DOHH2 (cell line): ENCODE measurements at regions not wholly inside any gene's neighbourhood (a gene's known extent, or its start where the extent isn't known, plus 50 kb on each side); places are given as distances from the start of the nearest gene placed in this dataset.

Experiments
- H3F3A ChIP-seq: fragments of 200-600 bp; sonication (generic), shearing (Covaris generic); 2 replicates; pipeline ENCODE4 v1.6.0; 2016; ENCODE audit warnings: antibody characterized with exemption, mild to moderate bottlenecking; ENCODE audit not compliant: control insufficient read depth, insufficient read depth
- H3K27ac ChIP-seq: fragments of 200-600 bp; sonication (generic); 2 replicates; pipeline ENCODE4 v1.5.1; 2014; ENCODE audit warnings: low read depth, mild to moderate bottlenecking, low read length, moderate library complexity
- H3K27me3 ChIP-seq: fragments of 200-600 bp; sonication (generic); 2 replicates; pipeline ENCODE4 v1.6.1; 2014; ENCODE audit warnings: mild to moderate bottlenecking, low read length, mixed read lengths; ENCODE audit not compliant: control insufficient read depth
- H3K36me3 ChIP-seq: fragments of 200-600 bp; sonication (generic); 2 replicates; pipeline ENCODE4 v1.6.1; 2014; ENCODE audit warnings: mild to moderate bottlenecking, low read length, moderate library complexity, mixed read lengths; ENCODE audit not compliant: control insufficient read depth
- H3K4me1 ChIP-seq: fragments of 200-600 bp; sonication (generic); 2 replicates; pipeline ENCODE4 v1.6.1; 2014; ENCODE audit warnings: mild to moderate bottlenecking, low read length, mixed read lengths; ENCODE audit not compliant: control insufficient read depth
- H3K4me2 ChIP-seq: fragments of 200-600 bp; sonication (generic); 2 replicates; pipeline ENCODE4 v1.6.0; 2014; ENCODE audit warnings: mild to moderate bottlenecking, low read length, moderate library complexity
- H3K4me3 ChIP-seq: fragments of 200-600 bp; sonication (generic); 2 replicates; pipeline ENCODE4 v1.5.1; 2014; ENCODE audit warnings: mild to moderate bottlenecking, low read length, mixed read lengths
- H3K79me2 ChIP-seq: fragments of 200-600 bp; sonication (generic); 2 replicates; pipeline ENCODE4 v1.6.1; 2014; ENCODE audit warnings: mild to moderate bottlenecking, low read length, mixed read lengths; ENCODE audit not compliant: control insufficient read depth
- H3K9me2 ChIP-seq: fragments of 200-600 bp; sonication (generic); replicated peaks from 2 replicates; pipeline ENCODE4 v1.6.1; 2014; ENCODE audit warnings: mild to moderate bottlenecking, low read length, mixed read lengths; ENCODE audit not compliant: control insufficient read depth
- H3K9me3 ChIP-seq: fragments of 200-600 bp; sonication (generic); 2 replicates; pipeline ENCODE4 v1.6.1; 2014; ENCODE audit warnings: antibody characterized with exemption, low read length, mixed read lengths; ENCODE audit not compliant: control insufficient read depth, insufficient read depth
- H4K20me1 ChIP-seq: fragments of 200-600 bp; sonication (generic); 2 replicates; pipeline ENCODE4 v1.6.0; 2014; ENCODE audit warnings: low read depth, mild to moderate bottlenecking, antibody characterized with exemption, low read length, moderate library complexity; ENCODE audit not compliant: control insufficient read depth, insufficient read depth
- EZH2phosphoT487 ChIP-seq: fragments of 200-600 bp; sonication (generic); IDR thresholded peaks from 2 replicates; pipeline ENCODE4 v1.6.1; 2017; ENCODE audit warnings: borderline replicate concordance, mild to moderate bottlenecking, antibody characterized with exemption, low read length, moderate library complexity, mixed read lengths
- TF ChIP-seq, protein P1 (sequence below): fragments of 200-600 bp; sonication (generic); IDR thresholded peaks from one replicate; pipeline ENCODE4 v1.5.1; 2014; ENCODE audit warnings: antibody characterized with exemption, mild to moderate bottlenecking, low read depth, low read length; ENCODE audit not compliant: poor library complexity, severe bottlenecking

DNA sequence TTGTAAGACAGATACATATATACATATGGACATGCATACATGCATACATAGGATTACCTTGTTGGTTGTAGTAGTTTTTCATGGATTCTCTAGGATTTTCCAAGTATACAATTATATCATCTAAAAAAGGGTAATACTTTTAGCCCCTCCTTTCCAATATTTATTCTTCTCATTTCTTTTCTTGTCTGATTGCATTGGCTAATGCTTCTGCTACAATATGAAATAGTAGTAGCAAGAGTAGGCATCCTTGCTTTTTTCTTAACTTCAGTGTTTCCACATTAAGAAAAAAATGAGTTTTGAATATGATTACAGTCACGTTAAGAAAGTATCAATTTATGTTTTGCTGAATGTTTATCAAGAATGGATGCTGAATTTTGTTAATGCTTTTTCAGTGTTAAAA is 58.0 kb downstream of the RBFOX3 start:
- Histone ChIP-seq H3K27ac (no peak overlapping the region), H3K9me2 (no peaks in the 10 kb centered on the region), H3K27me3 (no peaks in the 10 kb centered on the region), H3K4me3 (no peak overlapping the region), H3K4me2 (no peak overlapping the region), H4K20me1 (no peaks in the 10 kb centered on the region), H3K9me3 (no peaks in the 10 kb centered on the region; the same call in 1 of the 2 replicates), H3K36me3 (no peaks in the 10 kb centered on the region), H3K4me1 (no peaks in the 10 kb centered on the region), H3K79me2 (no peaks in the 10 kb centered on the region), H3F3A (no peaks in the 10 kb centered on the region)
- no peak for TF ChIP-seq EZH2phosphoT487
- TF ChIP-seq, protein P1, sequence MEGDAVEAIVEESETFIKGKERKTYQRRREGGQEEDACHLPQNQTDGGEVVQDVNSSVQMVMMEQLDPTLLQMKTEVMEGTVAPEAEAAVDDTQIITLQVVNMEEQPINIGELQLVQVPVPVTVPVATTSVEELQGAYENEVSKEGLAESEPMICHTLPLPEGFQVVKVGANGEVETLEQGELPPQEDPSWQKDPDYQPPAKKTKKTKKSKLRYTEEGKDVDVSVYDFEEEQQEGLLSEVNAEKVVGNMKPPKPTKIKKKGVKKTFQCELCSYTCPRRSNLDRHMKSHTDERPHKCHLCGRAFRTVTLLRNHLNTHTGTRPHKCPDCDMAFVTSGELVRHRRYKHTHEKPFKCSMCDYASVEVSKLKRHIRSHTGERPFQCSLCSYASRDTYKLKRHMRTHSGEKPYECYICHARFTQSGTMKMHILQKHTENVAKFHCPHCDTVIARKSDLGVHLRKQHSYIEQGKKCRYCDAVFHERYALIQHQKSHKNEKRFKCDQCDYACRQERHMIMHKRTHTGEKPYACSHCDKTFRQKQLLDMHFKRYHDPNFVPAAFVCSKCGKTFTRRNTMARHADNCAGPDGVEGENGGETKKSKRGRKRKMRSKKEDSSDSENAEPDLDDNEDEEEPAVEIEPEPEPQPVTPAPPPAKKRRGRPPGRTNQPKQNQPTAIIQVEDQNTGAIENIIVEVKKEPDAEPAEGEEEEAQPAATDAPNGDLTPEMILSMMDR: no peak

DNA sequence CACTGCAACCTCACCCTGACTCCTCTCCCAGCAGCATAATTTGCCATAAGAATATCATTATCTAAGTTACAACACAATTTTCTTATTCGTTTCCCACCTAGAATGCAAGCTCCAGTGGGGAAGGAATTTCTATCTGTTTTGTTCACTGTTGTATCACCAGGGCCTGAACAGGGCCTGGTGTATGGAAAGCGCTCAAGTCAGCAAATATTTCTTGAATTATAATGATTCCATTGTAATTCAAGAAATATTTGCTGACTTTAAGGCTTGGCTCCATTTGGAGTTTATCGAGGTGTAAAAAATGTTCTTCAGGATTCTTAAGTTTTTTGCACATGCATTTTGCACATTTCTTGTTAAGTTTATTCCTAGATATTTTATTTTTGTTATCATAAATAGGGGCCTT is 58.4 kb downstream of the RBFOX3 start:
- no peaks in the 10 kb centered on the region for H3K27me3 ChIP-seq
- H3K27ac ChIP-seq: no peak overlapping the region
- no peaks in the 10 kb centered on the region for H3K4me1 ChIP-seq
- no peaks in the 10 kb centered on the region for H3K36me3 ChIP-seq
- no peaks in the 10 kb centered on the region for H4K20me1 ChIP-seq
- H3K4me3 ChIP-seq: no peak overlapping the region
- H3K79me2 ChIP-seq: no peaks in the 10 kb centered on the region
- H3K4me2 ChIP-seq: no peak overlapping the region
- no peaks in the 10 kb centered on the region for H3K9me2 ChIP-seq
- no peak for TF ChIP-seq EZH2phosphoT487
- TF ChIP-seq, protein P1: no peak
- H3F3A ChIP-seq: no peaks in the 10 kb centered on the region
- H3K9me3 ChIP-seq: no peaks in the 10 kb centered on the region; the same call in 1 of the 2 replicates

DNA sequence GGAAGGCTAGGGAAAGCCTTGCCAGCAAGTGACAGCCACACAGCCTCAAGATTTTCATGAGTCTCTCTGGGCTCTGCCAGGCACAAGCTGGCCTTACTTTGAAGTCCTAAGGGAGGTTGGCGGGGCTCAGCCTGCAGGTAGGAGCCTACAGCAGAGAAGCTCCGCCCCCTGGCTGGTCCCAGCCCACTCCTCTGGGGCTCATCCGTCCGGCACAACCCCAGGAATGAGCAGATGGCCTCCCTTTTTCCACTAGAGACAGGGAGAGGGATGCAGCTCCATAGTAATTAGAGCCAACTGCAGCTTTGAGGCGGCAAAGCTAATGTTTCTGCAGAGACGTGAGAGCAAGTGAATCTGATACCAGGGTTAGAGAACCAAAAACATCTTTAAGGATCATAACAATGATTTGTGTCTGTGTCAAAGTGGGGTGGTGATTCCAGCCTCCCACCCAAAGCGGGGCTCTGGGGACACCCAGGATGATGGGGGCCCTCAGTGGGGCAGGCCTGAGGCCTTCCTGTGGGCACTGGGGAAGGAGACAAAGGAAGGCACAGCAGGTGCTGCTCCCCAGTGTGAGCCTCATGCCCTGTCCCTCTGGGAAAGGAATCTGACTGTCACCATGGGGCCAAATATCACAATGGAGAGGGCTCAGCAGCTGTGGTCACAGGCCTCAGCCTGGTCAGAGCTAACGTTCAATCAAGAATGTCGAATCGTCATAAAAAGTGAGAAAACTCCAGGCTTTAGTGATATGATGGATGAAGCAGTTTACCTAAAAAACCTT is 61.5 kb downstream of the RBFOX3 start:
- no peaks in the 10 kb centered on the region for H3K27me3 ChIP-seq
- no peaks in the 10 kb centered on the region for H3K4me1 ChIP-seq
- no peaks in the 10 kb centered on the region for H4K20me1 ChIP-seq
- H3K36me3 ChIP-seq: no peaks in the 10 kb centered on the region
- no peaks in the 10 kb centered on the region for H3K9me2 ChIP-seq
- no peak overlapping the region for H3K27ac ChIP-seq
- H3K9me3 ChIP-seq: no peaks in the 10 kb centered on the region
- TF ChIP-seq EZH2phosphoT487: no peak
- TF ChIP-seq, protein P1: no peak
- no peak overlapping the region for H3K4me2 ChIP-seq
- H3K4me3 ChIP-seq: no peak overlapping the region
- H3F3A ChIP-seq: no peaks in the 10 kb centered on the region
- H3K79me2 ChIP-seq: no peaks in the 10 kb centered on the region
